ENCODE measurements at regions not wholly inside any gene's neighbourhood (a gene's known extent, or its start where the extent isn't known, plus 50 kb on each side); places are given as distances from the start of the nearest gene placed in this dataset.
"Not testable (repeated sequence)": the region's sequence is repeated elsewhere in the genome, so short reads cannot be mapped to it uniquely, and the experiment has no call there.

DNA sequence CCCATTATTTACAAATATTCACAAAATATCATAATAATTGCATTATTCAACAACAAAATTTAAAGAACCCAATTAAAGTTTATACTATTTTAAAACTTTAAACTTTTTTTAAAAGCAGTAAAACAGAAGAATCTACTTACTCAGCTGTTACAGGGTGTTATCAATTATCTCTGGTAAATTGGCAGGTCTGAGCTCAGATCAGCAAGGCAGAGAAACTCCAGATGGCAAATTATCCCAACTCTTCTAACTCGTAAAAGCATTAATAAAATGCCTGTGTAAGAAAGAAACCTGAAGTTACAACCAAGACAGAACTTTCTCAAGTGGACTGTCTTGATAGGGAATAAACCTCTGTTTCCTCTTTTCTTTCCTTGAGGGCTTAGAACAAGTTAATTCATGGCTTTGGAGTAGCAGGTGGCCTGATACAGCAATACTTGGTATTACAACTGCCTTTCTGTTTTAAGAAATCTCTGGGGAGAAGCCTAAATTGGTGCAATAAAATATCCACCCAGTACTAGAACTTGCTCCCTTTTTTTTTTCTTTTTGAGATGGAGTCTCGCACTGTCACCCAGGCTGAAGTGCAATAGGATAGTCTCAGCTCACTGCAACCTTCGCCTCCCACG is 275.3 kb upstream of the MKLN1 start:
- DNase-seq (ENCODE audit: low read depth) = no peak

DNA sequence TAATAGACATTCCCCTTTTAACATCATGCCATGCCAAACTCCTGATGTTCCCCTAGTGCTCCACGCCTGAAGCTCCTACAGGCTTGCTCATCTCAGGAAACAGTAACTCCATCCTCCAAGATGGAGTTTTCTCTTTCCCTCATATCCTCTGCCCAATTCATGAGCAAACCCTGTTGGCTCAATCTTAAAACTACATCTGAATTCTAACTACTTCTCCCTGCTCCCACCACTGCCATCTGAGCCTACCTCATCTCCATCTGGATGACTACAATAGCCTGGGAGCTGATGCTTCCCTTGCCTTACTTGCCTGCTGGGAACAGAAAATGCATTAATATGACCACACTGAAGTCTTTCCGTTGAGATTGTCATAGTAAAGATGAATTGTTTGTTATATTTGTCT is 271.7 kb upstream of the MKLN1 start:
- no peak for DNase-seq (ENCODE audit: low read depth)

DNA sequence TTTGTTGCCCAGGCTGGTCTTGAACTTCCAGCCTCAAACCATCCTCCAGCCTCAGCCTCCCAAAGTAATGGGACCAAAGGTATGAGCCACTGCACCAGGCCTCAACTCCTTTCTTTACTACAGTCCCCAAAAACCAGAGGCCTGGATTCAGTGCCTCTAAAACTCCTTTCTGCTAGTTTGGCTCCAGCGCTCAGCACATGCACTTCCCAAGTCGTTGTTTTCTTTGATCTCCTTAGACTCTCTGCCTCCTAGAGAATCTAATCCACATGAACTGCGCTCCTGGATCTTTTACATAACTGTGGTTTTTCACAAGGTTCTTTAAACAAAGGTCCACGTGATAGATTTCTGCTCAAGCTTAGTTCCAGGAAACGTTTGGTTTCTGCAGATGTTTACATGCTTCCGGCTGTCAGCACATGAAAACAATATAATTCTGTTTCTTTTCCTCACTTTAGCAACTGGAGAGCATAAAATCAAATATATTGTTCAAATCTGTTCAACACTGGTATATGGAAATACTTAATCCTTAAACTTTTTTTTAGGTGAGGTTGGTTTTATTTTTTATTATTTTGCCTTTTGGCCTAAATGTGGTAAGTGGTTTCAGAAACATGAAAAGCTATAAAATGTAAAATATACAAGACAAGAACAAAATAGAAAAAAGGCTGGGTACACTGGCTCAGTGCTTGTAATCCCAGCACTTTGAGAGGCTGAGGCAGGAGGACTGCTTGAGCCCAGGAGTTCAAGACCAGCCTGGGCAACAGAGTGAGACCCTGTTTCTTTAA is 270.5 kb upstream of the MKLN1 start:
- no peak for DNase-seq (ENCODE audit: low read depth)

DNA sequence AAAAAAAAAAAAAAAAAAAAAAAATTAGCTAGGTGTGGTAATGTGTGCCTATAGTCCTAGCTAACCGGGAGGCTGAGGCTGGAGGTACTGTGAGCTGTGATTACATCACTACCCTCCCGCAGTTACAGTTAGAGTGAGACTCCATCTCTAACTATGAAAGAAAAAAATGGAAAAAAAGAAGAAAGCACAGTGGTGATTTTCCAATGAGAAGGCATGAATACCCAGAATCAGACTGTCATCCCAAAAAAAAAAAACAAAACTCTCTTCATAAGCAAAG is 269.9 kb upstream of the MKLN1 start:
- no peak for DNase-seq (ENCODE audit: low read depth)

DNA sequence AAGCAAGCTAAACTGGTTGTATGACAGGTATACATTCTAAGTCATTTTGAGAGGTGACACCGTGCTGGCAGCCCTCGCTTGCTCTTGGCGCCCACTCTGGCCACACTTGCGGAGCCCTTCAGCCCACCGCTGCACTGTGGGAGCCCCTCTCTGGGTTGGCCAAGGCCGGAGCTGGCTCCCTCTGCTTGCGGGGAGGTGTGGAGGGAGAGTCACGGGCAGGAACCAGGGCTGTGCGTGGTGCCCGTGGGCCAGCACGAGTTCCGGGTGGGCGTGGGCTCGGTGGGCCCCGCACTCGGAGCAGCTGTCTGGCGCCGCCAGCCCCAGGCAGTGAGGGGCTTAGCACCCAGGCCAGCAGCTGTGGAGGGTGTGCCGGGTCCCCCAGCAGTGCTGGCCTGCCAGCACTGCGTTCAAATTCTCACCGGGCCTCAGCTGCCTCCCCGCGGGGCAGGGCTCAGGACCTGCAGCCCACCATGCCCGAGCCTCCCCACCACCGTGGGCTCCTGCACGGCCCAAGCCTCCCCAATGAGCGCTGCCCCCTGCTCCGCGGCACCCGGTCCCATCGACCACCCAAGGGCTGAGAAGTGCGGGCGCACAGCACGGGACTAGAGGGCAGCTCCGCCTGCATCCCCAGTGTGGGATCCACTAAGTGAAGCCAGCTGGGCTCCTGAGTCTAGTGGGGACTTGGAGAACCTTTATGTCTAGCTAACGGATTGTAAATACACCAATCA is 269.0 kb upstream of the MKLN1 start:
- DNase-seq (ENCODE audit: low read depth) = not testable (repeated sequence)

DNA sequence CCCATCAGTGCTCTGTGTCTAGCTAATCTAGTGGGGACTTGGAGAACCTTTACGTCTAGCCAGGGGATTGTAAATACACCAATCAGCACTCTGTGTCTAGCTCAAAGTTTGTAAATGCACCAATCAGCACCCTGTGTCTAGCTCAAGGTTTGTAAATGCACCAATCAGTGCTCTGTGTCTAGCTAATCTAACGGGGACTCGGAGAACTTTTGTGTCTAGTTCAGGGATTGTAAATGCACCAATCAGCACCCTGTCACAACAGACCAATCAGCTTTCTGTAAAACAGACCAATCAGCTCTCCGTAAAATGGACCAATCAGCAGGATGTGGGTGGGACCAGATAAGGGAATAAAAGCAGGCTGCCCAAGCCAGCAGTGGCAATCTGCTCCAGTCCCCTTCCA is 268.3 kb upstream of the MKLN1 start:
- not testable (repeated sequence) for DNase-seq (ENCODE audit: low read depth)

DNA sequence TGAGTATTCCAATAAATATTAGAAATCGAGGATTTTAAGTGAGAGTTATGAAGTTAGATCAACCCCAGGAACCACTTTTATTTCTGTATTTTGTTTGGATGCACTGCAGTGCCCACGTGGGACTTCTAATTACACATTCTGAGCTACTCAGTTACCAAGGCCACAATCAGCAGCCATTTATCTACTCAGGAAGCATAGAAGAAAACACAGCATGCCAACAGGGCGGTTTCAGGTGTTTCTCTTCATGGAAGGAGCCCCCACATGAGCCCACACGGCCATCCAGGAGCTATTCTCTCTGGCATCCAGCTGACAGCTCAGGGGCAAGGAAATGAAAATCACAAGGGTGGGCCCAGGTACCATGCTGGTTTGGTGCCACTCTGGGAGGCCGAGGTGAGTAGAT is 266.5 kb upstream of the MKLN1 start:
- no peak for DNase-seq (ENCODE audit: low read depth)

DNA sequence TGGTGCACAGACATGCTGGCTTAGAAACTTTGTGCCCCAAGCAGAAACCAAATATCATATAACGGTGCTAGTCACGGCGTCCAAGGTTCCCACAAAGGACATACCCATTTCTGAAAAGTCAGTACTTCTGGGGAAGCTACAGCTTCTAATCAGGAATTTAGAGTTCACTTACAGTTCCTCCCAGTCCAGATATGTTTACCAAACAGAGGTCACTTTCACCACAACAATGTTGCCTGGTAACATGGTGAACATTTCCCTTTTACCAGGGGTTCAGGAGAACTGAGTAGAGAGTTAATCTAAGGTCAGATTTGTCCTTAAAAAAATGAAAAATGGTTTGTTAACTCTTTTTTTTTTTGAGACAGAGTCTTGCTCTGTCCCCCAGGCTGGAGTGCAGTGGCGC is 265.9 kb upstream of the MKLN1 start:
- no peak for DNase-seq (ENCODE audit: low read depth)

DNA sequence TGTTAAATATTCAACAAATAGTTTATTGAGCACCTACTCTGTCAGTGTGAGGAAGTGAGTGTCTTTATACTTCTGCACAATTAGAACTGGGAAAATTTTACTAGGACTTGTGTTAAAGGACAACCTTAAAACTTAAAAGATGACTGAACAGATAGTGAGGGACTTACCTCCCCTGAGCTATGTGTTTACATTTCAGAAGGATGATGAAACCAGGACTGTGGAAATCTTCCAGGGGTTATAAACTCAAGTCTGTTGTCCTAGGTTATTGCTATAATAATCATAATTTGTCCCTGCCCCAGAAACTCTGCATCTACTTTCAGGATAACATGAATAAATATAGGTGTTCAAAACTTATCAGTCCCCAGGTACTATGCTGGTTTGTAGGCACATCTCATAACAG is 261.0 kb upstream of the MKLN1 start:
- no peak for DNase-seq (ENCODE audit: low read depth)

DNA sequence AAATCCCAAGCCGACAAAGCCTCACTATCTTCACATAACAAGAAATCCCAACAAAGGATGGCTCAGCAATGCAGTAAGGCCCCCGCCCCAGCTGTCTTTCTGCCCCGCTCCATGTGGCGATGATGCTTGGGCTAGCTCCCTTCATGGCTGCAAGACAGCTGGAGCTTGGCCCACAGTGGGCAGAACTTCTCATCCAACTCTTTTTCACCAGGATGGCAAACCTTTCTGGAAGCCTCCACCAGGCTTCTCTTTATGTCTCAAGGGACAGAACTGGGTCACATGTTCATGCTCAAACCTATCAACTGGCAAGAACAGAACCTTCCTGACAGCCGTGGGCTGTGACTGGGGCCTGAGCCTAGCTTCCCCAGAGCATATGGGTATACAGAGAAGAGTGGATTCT is 260.5 kb upstream of the MKLN1 start:
- DNase-seq (ENCODE audit: low read depth) = no peak

DNA sequence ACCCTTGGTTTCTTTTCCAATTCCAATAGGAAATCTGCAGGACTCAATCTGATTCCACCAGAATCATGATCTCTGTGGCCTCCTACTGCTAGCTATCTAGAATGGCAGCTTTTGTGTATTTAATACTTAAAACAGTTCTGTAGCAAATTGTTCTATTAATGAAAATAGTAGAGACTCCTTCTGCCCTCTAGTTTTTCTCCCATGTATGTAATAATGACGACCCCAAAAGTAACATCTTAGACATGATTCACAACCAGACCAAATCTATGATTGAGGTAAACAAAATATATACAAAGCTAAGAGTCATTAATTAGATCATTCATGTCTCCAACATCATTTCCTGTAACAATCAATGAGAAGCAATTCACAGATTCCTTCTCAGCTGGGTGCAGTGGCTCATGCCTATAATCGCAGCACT is 259.1 kb upstream of the MKLN1 start:
- no peak for DNase-seq (ENCODE audit: low read depth)

DNA sequence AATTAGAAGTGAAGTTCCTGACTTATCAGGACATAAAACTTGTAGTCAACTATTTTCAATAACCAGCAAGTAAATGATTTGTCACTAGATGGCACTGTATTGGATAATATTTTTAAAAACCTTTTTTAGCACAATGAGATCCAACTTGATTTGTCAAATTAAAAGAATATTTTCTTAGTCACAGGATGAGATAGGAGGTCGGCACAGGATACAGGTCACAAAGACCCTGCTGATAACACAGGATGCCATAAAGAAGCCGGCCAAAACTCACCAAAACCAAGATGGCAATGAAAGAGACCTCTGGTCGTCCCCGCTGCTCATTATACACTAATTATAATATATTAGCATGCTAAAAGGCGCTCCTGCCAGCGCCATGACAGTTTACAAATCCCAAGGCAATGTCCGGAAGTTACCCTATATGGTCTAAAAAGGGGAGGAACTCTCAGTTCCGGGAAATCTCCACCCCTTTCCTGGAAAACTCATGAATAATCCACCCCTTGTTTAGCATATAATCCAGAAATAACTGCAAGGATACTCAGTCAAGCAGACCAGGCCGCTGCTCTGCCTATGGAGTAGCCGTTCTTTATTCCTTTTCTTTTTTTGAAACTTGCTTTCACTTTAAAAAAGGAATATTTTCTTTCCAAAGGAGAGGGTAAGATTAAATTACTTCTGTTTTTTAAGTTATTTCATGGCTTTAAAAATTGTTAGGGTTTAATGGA is 255.7 kb upstream of the MKLN1 start:
- DNase-seq (ENCODE audit: low read depth) = no peak

DNA sequence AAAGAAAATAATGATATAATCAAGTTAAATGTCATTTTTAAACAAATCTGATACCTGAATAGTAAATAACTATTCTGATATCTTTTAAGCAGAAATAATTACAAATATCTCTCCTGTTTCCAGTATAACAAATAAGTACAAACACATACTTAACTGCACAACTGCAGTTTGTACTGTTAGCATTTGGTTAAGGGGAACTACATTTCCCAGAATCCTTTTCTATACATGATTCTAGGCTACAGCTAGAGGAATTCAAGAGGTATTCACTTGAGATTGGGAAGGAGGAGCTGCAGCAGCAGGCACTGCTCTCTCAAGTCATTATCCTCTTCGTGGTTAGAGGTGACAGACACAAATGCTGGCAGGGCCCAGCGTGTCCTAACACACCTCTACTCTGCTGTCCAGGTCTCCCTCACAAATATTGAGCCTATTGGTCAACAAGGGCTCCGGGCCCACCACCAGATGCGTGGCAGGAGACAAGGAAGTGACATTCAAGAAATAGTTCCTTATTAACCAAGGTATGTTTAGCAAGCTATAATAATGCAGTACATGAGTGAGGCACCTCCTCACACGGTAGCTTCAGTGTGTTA is 255.1 kb upstream of the MKLN1 start:
- no peak for DNase-seq (ENCODE audit: low read depth)

DNA sequence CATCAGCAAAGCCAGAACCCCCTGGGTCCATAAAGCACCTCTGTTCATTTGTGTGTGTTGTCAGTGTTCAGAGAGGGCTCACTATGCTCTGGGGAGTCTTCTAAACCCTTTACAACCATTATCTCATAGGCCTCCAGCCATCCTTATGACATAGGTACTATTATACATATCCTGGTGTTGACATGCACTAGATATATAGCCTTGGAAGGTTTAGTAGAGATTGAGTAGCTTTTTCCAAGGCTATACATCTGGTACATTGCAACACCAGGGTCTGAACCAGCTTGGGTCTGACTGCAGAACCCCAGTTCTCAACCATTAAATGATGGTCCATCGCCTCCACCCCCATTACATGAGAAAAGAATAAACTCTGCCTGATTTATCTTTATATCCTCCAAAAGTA is 253.6 kb upstream of the MKLN1 start:
- DNase-seq (ENCODE audit: low read depth) = no peak

DNA sequence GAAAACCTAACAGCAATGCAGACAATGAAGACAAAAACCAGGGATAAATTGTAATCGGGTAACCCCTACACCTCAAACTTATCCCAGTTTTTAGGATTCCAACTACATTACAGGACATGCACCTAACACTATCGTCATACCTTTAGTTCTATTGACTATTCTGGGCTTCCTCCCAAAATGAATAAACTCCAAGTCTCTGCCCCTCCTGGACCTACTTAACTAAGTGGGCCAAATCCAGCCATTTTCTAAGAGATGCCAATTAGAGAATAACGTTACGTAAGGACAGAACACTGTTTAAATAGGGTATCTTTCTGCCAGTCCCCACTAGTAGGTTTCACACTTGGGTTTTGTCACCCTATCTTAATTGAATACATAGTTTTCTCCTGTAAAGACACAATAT is 253.1 kb upstream of the MKLN1 start:
- no peak for DNase-seq (ENCODE audit: low read depth)

DNA sequence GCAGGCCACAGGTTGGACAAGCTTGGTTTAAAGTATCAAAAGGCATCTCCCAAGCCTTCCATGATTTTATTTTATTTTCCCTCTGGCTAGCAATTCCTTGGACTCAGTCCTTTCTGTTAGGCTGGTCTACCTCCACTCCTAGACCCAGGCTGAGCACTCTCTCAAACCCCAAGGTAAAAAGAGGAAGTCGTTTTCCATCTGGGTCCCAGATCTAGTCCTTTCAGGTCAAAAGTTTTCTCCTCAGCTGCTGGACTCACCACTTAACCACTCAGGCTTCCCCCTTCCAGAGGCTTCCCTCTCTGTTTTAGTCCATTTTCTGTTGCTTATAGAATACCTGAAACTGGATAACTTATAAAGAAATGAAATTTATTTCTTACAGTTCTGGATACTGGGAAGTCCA is 252.3 kb upstream of the MKLN1 start:
- no peak for DNase-seq (ENCODE audit: low read depth)

DNA sequence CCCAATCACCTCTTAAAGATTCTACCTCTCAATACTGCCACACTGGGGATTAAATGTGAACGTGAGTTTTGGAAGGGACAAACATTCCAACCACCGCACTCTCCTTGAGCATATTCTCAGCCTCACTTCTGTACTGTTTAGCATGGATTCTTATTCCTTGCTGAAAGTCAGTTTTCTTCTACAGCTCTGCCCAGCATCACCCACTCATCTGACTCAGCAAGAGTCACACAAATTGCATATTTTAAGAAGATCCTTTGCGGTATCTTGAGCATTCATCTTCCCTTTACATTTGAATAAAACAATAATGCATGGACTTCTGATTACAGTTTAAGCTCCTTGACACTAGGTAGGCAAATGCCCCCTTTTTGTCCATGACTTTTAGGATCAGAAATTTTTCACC is 251.6 kb upstream of the MKLN1 start:
- no peak for DNase-seq (ENCODE audit: low read depth)

DNA sequence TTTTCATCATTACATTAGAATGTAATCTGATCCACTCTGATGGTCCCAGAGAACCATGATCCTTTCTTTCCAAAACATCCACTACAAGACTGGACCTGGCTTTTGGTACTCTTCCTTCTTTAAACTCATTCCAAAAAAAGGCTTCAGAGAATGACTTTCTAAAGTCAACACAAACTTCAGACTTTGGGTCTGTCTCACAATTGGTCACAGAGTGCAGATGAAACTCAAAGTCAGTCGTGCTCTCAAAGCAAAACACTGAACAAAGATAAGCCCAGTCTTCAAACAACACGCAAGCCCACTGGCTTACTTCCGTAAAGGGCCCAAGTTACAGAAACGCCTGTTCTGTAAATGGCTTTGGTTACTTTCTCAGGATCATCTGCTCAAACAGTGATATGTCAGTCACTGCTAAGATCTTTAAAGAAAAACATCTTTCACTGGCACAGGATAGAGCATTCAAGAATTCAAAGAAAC is 250.9 kb upstream of the MKLN1 start:
- no peak for DNase-seq (ENCODE audit: low read depth)

DNA sequence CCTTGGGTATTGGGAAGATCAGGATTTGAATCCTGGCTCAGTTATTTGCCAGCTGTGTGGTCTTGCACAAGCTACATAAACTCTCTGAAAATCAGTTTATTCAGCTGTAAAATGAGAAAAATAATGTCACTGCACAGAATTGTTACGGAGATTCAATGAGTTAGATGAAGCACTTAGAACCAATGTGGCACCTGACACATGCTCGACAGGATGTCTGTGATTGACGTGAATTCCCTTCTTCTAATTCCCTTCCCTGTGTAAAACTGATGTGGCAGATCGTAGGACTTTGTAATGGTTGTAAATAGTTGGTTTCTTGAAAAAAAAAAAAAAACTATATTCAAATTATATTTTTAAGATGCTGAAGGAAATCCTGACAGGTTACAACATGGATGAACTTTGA is 249.9 kb upstream of the MKLN1 start:
- no peak for DNase-seq (ENCODE audit: low read depth)

DNA sequence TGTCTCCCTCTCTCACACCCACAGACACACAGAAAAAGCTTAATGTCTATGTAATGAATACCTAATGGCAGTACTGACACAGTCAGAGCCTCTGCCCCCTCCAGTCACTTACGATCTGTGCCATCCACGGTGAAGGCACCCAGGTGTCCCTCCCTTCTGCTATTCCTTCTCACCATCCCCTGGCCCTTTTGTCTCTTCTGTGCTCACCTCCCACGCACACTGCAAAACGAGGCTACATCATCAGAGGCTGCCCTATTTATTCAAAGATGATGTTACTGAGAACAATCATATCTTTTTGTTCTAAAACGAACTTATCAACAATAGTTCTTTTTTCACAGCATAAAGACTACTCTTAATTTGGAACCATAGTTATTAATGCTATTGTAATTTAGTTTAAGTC is 246.9 kb upstream of the MKLN1 start:
- no peak for DNase-seq (ENCODE audit: low read depth)

DNA sequence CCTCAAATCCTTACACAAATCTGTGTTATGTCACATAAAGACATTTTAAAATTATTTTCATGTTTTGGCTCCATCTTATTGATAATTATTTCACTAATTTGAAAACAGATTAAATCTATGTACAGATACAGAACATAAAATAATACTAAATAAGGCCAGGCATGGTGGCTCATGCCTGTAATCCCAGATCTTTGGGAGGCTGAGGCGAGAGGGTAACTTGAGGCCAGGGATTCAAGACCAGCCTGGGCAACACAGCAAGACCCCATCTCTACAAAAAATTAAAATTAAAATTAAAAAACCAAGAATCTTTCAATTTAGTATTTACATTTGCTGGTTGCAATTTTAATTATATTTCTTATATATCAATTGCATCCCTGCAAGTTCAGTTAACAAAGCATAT is 246.4 kb upstream of the MKLN1 start:
- DNase-seq (ENCODE audit: low read depth) = no peak

DNA sequence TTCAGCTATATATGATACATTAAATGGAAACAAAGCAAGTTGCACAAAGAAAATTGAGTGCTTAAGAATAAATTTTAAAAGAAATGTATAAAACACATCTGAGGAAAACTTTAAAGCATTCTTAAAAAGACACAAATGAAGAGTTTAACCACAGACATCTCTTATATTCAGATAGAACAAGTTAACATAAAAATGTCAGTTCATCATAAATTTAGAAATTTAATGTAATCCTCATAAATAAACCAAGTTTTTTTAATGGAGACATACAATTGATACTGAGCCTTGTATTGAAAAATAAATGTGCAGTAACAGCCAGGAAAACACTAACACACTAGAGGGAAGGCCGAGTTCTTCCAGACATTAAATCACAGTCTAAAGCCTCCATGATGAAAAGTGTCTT is 243.9 kb upstream of the MKLN1 start:
- no peak for DNase-seq (ENCODE audit: low read depth)

Measured in stimulated activated CD8-positive, alpha-beta memory T cell treated with anti-CD3 and anti-CD28 coated beads, Interleukin-7, amount 100 ng/mL, for 24 hours (primary cell).